HG03342 (cell line): ENCODE measurements at regions not wholly inside any gene's neighbourhood (a gene's known extent, or its start where the extent isn't known, plus 50 kb on each side); places are given as distances from the start of the nearest gene placed in this dataset.

Source experiments
- ATAC-seq: cut with Tn5 transposase; IDR thresholded peaks from one replicate; pipeline ENCODE4 v1.9.1; 2021; ENCODE audit warnings: mild to moderate bottlenecking, moderate library complexity; ENCODE audit not compliant: unreplicated experiment

- no peak for ATAC-seq
Measured at GRCh38 chr11:15859411-15859810, 496.9 kb downstream of the SOX6 start.

GRCh38 chr11:15861256-15861655 is 495.1 kb downstream of the SOX6 start:
- no peak for ATAC-seq

- ATAC-seq, result no peak
Measured at GRCh38 chr11:15863411-15863810, 492.9 kb downstream of the SOX6 start.

GRCh38 chr11:15864026-15864805 is 492.1 kb downstream of the SOX6 start:
- ATAC-seq, result no peak

- ATAC-seq, result no peak
Measured at GRCh38 chr11:15865212-15865987, 490.9 kb downstream of the SOX6 start.

- no peak for ATAC-seq
Measured at GRCh38 chr11:15867871-15868270, 488.5 kb downstream of the SOX6 start.

- no peak for ATAC-seq
Measured at GRCh38 chr11:15870911-15871310, 485.4 kb downstream of the SOX6 start.

GRCh38 chr11:15871904-15872626 is 484.3 kb downstream of the SOX6 start:
- ATAC-seq, result no peak

- ATAC-seq, result no peak
Measured at GRCh38 chr11:15873501-15873900, 482.8 kb downstream of the SOX6 start.

- no peak for ATAC-seq
Measured at GRCh38 chr11:15874704-15875103, 481.6 kb downstream of the SOX6 start.

GRCh38 chr11:15875393-15875792 is 481.0 kb downstream of the SOX6 start:
- no peak for ATAC-seq

- no peak for ATAC-seq
Measured at GRCh38 chr11:15875943-15876342, 480.4 kb downstream of the SOX6 start.

GRCh38 chr11:15878756-15879155 is 477.6 kb downstream of the SOX6 start:
- ATAC-seq, result no peak

GRCh38 chr11:15880291-15880690 is 476.1 kb downstream of the SOX6 start:
- ATAC-seq, result no peak

- no peak for ATAC-seq
Measured at GRCh38 chr11:15882876-15883454, 473.4 kb downstream of the SOX6 start.

- ATAC-seq, result no peak
Measured at GRCh38 chr11:15883455-15883920, 472.9 kb downstream of the SOX6 start.

- ATAC-seq, result no peak
Measured at GRCh38 chr11:15884141-15884540, 472.2 kb downstream of the SOX6 start.

- ATAC-seq, result no peak
Measured at GRCh38 chr11:15884777-15885540, 471.4 kb downstream of the SOX6 start.

- no peak for ATAC-seq
Measured at GRCh38 chr11:15885854-15886253, 470.5 kb downstream of the SOX6 start.

- no peak for ATAC-seq
Measured at GRCh38 chr11:15886299-15886698, 470.0 kb downstream of the SOX6 start.
